SK-N-SH (cell line): ENCODE measurements at regions not wholly inside any gene's neighbourhood (a gene's known extent, or its start where the extent isn't known, plus 50 kb on each side); places are given as distances from the start of the nearest gene placed in this dataset.

ENCODE experiments used
- CHD2 ChIP-seq: fragments of 150-350 bp; IDR thresholded peaks from 2 replicates; pipeline ENCODE4 v1.6.1; 2018; ENCODE audit warnings: low read length; ENCODE audit not compliant: partially characterized antibody
- EZH2phosphoT487 ChIP-seq: fragments of 200-600 bp; sonication (generic); IDR thresholded peaks from 2 replicates; pipeline ENCODE4 v1.6.1; 2017; ENCODE audit warnings: low read depth, mixed run types, mild to moderate bottlenecking, antibody characterized with exemption, moderate library complexity, borderline replicate concordance
- FOXM1 ChIP-seq: IDR thresholded peaks from 2 replicates; pipeline ENCODE4 v1.4.0; 2012; ENCODE audit warnings: low read depth, mild to moderate bottlenecking
- GABPA ChIP-seq: IDR thresholded peaks from 2 replicates; pipeline ENCODE4 v1.4.0; 2012; ENCODE audit warnings: low read depth, mild to moderate bottlenecking
- NRF1 ChIP-seq: IDR thresholded peaks from 2 replicates; pipeline ENCODE4 v1.6.1; 2012; ENCODE audit warnings: low read depth, mild to moderate bottlenecking, low read length
- POLR2AphosphoS5 ChIP-seq: IDR thresholded peaks from 2 replicates; pipeline ENCODE4 v1.6.1; 2012; ENCODE audit warnings: low read depth, low read length
- TEAD4 ChIP-seq: IDR thresholded peaks from 2 replicates; pipeline ENCODE4 v1.4.0; 2012; ENCODE audit warnings: mild to moderate bottlenecking, borderline replicate concordance; ENCODE audit not compliant: insufficient read depth
- TF ChIP-seq, protein P1 (sequence below): fragments of 150-350 bp; IDR thresholded peaks from 2 replicates; pipeline ENCODE4 v1.6.1; 2017; ENCODE audit warnings: antibody characterized with exemption, low read length, low read depth, borderline replicate concordance
- TF ChIP-seq, protein P2 (sequence below): fragments of 200-600 bp; sonication (generic); IDR thresholded peaks from 2 replicates; pipeline ENCODE4 v1.6.1; 2017; ENCODE audit warnings: antibody characterized with exemption, mild to moderate bottlenecking, moderate library complexity

DNA sequence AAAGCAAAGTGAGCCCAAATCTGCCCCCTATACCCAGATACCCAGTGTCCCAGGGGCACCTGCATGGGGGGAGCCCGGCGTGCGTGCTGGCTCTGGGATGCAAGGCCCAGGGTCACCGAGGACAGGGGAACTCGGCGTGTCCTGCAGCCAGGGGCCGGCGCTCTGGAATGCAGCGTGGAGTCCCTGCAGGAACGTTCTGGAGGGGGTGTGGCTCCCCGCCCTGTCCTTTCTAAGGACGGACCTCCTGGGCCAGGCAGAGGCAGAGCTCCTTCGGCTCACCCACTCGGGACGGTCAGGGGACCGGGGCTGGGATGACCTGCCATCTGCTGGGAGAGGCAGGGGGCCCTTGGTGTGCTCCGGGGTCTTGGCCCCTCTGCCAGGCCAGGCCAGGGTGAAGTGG, 1196.8 kb downstream of the BRD1 start:
- no peak for TF ChIP-seq GABPA
- no peak for TF ChIP-seq TEAD4
- TF ChIP-seq EZH2phosphoT487, result no peak
- TF ChIP-seq, protein P1, sequence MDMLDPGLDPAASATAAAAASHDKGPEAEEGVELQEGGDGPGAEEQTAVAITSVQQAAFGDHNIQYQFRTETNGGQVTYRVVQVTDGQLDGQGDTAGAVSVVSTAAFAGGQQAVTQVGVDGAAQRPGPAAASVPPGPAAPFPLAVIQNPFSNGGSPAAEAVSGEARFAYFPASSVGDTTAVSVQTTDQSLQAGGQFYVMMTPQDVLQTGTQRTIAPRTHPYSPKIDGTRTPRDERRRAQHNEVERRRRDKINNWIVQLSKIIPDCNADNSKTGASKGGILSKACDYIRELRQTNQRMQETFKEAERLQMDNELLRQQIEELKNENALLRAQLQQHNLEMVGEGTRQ, result no peak
- no peak for TF ChIP-seq FOXM1
- TF ChIP-seq, protein P2, sequence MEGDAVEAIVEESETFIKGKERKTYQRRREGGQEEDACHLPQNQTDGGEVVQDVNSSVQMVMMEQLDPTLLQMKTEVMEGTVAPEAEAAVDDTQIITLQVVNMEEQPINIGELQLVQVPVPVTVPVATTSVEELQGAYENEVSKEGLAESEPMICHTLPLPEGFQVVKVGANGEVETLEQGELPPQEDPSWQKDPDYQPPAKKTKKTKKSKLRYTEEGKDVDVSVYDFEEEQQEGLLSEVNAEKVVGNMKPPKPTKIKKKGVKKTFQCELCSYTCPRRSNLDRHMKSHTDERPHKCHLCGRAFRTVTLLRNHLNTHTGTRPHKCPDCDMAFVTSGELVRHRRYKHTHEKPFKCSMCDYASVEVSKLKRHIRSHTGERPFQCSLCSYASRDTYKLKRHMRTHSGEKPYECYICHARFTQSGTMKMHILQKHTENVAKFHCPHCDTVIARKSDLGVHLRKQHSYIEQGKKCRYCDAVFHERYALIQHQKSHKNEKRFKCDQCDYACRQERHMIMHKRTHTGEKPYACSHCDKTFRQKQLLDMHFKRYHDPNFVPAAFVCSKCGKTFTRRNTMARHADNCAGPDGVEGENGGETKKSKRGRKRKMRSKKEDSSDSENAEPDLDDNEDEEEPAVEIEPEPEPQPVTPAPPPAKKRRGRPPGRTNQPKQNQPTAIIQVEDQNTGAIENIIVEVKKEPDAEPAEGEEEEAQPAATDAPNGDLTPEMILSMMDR, result no peak
- no peak for TF ChIP-seq CHD2
- TF ChIP-seq POLR2AphosphoS5, result no peak
- no peak for TF ChIP-seq NRF1
